ENCODE measurements at regions not wholly inside any gene's neighbourhood (a gene's known extent, or its start where the extent isn't known, plus 50 kb on each side); places are given as distances from the start of the nearest gene placed in this dataset. TPM values are rescaled to one million over a fixed set of nuclear protein-coding genes. Genes with fewer than 3 reads are reported as not detected.

Small RNA genes in the stretch of these regions (small RNA-seq; reads per million reads assigned to genes)
- not detected for gene HMGN2P47

Measured in OCI-LY7 (cell line).